ENCODE measurements at regions not wholly inside any gene's neighbourhood (a gene's known extent, or its start where the extent isn't known, plus 50 kb on each side); places are given as distances from the start of the nearest gene placed in this dataset.

- no peak for TF ChIP-seq CTCF (conservative IDR thresholded peaks at IDR 0.05; ENCODE audit: low read depth, low read length)
- DNase-seq (ENCODE audit: low read depth), result no peak
- H3K4me3 ChIP-seq (ENCODE audit: low read length), result no peak overlapping the region
These were observed 880.4 kb downstream of the PCDH18 start for GRCh38 chr4:136651932-136652331.

GRCh38 chr4:136651278-136651667 lies 881.0 kb downstream of the PCDH18 start:
- TF ChIP-seq CTCF (conservative IDR thresholded peaks at IDR 0.05; ENCODE audit: low read depth, low read length), result no peak
- H3K4me3 ChIP-seq (ENCODE audit: low read length), result no peak overlapping the region
- DNase-seq (ENCODE audit: low read depth), result no peak

- no peak for TF ChIP-seq CTCF (conservative IDR thresholded peaks at IDR 0.05; ENCODE audit: low read depth, low read length)
- no peak overlapping the region for H3K4me3 ChIP-seq (ENCODE audit: low read length)
- peak; percentile 54 for DNase-seq (ENCODE audit: low read depth)
These were observed 881.6 kb downstream of the PCDH18 start for GRCh38 chr4:136650541-136651277.

GRCh38 chr4:136644279-136644678 lies 888.0 kb downstream of the PCDH18 start:
- DNase-seq (ENCODE audit: low read depth), result no peak
- no peak for TF ChIP-seq CTCF (conservative IDR thresholded peaks at IDR 0.05; ENCODE audit: low read depth, low read length)
- no peak overlapping the region for H3K4me3 ChIP-seq (ENCODE audit: low read length)

- DNase-seq (ENCODE audit: low read depth), result no peak
- no peak for TF ChIP-seq CTCF (conservative IDR thresholded peaks at IDR 0.05; ENCODE audit: low read depth, low read length)
- H3K4me3 ChIP-seq (ENCODE audit: low read length), result no peak overlapping the region
These were observed 888.9 kb downstream of the PCDH18 start for GRCh38 chr4:136643416-136643815.

GRCh38 chr4:136637071-136637777 lies 895.1 kb downstream of the PCDH18 start:
- TF ChIP-seq CTCF (conservative IDR thresholded peaks at IDR 0.05; ENCODE audit: low read depth, low read length), result peak; percentile 65
- no peak overlapping the region for H3K4me3 ChIP-seq (ENCODE audit: low read length)
- DNase-seq (ENCODE audit: low read depth), result no peak

GRCh38 chr4:136636155-136636554 lies 896.1 kb downstream of the PCDH18 start:
- H3K4me3 ChIP-seq (ENCODE audit: low read length), result no peak overlapping the region
- no peak for DNase-seq (ENCODE audit: low read depth)
- TF ChIP-seq CTCF (conservative IDR thresholded peaks at IDR 0.05; ENCODE audit: low read depth, low read length), result no peak
